Glomerular visceral epithelial cell (primary cell): ENCODE measurements at regions not wholly inside any gene's neighbourhood (a gene's known extent, or its start where the extent isn't known, plus 50 kb on each side); places are given as distances from the start of the nearest gene placed in this dataset.

Source experiments
- DNase-seq: peaks from one replicate; pipeline ENCODE4 v3.0.0-alpha.2; 2016; ENCODE audit errors: extremely low spot score

DNA sequence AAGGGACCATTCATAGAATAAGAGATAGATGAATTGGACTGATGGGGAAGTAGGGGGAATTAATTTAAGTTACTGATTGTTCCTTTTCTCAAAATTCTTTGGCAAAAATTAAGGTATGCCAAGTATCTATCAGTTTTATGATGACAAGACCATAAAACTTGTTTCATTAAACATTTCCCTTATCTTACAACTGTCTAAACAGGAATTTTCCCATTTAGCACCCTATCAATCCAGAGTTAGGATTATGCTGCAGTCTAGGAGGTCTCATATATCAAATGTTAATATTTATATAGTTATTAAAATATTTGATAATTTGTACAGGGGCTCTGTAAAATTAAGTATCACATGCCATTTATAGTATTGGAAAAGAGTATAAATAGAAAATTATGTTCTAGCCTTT lies 51.5 kb upstream of the ARID1B start:
- DNase-seq: no peak

DNA sequence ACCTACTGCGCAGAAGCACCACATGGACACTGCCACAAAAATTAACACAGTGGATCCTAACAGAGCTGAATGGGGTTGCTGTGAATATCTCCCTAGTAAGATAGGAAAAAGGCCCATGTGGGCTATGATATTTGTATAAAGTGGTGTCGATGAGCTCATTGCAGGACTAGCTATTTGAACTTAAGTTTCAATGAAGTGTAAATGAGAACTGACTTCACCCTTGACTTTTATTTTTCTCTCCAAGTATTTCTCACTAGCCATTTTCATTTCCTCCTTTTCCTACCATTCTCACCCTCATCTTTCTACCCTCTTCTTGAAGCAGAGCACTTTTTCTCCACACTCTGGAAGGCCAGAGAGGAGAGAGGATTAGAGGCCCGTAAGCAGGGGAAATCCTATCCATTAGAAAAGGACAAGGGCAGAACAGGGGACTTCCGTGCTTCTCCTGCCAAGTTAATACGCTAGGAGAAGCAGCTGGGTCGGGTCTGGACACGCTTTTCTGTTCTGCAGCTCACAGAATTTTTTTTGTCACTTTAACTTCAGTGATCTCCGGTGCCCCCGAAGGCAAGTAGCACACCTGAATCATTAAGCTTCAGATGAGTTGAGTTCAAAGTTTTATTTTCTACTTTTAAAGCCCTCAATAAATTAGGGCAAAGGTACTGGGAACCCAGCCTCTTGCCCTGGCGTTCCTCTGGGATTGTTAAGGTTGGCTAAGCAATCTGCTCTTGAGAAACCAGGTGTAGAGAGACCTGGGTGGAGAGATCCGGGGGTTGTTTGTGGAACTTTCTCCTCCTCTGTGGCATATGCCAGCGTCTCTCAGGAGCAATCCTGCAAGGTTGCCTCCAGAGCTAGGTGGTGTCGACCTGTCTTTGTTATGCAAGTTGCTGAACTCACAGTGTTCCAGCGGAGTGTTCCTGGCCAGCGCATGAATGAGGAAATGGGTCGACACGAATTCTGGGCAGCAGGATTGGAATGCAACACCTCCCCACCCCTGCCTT lies 56.2 kb upstream of the ARID1B start:
- DNase-seq: peak; percentile 39

DNA sequence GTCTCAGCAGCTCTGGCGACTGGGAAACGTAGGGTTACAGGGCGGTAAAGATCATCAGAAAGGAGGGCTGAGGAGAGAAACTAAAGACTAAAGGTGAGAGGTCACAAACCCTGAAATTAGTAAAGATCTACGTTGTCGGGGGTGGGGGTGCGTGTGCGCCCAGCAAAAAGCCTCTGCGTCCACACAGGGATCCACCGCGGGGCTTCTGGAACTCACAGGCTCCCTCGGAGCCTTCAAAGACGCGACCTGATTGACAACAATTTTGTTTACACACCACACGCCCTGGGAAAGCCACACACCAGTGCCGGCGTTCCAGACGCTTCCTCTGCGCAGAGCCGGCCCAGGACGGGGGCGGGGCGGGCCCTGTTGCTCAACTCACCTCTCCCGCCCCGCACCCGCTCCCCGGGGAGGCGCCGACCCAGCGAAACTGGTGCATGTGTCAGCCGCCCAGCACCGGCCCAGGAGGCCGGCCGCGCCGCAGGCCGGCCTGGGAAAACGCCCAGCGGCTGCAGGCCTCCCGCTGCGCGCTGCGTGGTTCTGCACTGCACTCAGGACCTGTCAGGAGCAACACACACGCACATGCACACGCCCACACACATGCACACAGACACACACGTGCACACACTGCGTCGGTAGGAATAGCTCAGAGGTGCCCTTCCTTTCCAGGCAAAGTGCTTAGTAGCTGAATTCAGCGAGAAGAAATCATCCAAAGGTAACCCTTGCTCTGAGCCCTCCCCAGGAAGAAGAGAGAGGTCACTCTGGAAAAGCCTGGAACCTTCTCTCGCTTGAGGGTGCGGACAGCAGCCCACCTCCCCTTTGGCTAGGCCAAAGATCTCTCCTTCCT lies 57.2 kb upstream of the ARID1B start:
- peak; percentile 92 for DNase-seq

DNA sequence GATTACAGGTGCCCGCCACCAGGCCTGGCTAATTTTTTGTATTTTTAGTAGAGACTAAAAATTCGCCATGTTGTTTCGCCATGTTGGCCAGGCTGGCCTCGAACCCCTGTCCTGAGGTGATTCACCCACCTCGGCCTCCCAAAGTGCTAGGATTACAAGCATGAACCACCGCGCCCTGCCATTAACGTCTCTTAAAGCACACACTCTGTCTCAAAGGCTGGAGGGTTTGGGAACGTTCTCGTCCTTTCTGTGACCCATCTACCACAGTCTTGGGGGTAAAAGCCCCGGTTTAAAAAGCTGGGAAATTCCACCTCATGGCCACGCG lies 57.8 kb upstream of the ARID1B start:
- no peak for DNase-seq

DNA sequence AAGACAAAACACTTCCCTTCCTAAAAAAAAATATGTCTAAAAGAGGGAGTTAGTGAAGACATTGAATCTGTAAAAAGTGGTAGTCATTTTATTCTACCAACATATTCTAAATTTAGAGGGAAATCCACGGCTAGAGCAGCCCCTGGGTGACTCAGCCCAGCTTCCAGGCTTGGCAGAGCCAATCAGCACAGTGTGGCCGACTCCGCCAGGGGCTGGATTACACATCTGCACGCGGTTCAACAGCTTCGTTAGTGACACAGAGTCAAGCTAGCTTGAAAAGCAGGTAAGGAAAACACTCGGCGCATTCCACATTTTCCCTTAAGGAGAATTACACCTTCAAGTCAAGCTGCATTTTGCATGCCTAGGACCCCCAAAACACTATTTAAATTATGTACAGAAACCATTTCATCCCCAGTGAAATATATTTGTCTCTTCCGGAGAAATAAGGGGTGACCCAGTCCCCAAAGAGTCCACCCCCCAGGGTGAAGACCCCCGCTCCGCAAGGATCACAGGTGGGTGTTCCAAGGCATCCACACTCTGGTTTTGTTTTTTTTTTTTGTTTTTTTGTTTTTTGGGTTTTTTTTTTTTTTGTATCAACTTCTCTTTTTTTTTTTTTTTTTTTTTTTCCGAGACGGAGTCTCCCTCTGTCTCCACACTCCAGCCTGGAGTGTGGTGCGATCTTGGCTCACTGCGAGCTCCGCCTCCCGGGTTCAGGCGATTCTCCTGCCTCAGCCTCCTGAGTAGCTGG lies 58.4 kb upstream of the ARID1B start:
- peak; percentile 87 for DNase-seq

DNA sequence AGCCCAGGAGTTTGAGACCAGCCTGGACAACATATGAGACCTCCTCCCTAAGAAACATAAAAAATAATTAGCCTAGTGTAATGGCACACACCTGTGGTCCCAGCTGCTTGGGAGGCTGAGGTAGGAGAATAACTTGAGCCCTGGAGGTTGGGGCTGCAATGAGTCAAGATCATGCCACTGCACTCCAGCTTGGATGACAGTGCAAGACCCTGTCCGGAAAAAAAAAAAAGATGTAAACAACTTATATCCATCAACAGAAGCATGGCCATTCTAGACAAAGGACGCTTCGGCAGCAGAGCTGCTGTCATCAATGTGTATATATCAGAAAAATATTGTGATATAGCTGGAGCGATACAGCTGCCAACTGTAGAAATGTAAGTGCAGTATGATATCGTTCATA lies 59.6 kb upstream of the ARID1B start:
- DNase-seq: no peak

DNA sequence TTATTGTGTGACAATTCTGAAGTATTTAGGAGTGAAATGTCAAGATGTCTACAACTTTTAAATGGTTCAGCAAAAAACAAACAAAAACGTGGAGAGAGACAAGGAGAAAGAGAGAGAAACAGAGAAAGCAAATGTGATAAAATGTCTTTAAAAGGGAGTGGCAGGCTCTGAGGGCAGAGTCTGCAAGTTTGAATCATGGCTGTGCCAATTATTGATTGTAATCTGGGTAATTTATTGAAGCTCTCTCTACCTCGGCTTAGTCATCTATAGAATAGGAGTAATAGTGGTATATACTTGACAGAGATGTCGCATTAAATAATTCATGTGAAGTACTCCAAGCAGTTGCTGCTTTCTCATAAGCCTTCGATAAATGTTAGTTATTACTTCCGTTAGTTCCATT lies 61.3 kb upstream of the ARID1B start:
- DNase-seq: no peak

DNA sequence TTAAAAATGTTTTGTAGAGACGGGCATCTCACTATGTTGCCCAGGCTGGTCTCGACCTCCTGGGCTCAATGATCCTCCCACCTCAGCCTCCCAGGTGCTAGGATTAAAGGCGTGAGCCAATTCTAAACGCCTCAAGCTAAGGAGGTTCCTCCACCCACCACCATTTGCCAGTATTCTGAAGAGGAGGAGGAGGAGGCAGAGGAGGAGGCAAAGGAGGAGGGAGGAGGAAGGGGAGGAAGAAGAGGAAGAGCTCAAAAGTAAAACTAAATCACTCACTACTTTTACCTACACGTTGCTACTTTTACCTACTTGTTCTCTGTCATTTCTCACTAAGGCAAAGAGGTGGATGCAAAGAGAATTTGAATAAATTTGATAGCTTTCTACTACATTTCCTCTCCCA lies 63.6 kb upstream of the ARID1B start:
- DNase-seq: no peak

DNA sequence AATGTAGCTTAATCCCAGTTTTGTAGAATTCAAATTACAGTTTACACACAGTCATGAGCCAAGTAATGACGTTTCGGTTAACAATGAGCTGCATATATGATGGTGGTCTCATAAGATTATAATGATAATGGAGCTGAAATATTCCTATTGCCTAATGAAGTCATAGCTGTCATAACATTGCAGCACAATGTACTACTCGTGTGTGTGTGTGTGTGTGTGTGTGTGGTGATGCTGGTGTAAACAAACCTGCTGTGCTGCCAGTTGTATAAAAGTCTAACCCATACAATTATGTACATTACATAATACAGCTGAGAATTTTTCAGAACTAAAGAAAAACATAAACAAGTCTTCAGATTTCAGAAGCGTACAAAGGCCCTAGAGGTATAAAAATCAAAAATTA lies 66.7 kb upstream of the ARID1B start:
- DNase-seq: no peak

DNA sequence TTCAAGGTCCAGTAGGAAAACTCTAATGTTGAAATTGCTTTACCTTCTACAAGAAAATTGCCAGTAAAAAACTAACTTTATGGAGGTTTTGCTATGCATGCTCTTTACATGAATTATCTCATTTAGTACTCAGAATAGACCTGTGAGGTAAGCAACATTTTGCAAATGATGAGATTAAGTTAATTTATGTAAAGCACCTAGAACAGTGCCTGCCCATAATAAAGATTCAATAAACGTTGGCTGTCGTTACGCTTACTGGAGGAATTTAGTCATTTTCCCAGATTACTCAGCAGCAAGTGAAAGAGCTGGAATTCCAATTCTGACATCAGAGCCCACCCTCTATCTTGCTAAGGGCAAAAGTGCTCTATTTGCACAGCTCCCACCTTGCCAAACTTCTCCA lies 69.4 kb upstream of the ARID1B start:
- DNase-seq: no peak

DNA sequence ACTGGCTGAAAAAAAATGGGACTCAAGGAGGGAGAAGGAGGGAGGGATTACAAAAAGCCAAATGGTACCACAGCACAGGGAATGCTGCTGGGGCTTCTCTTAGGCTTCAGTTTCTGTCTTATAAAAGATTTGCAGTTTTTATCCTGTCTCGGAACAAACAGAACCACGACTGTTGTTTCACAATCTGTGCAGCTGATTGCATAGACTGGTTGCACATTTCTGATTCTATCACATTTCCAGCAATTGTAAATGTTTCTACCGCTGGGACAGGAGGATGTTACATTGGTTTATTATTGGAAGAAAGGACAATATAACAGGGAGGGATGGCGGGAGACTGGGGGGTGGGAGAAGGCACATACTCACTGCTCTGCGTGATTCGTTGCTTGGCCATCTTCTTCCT lies 73.5 kb upstream of the ARID1B start:
- DNase-seq: no peak

DNA sequence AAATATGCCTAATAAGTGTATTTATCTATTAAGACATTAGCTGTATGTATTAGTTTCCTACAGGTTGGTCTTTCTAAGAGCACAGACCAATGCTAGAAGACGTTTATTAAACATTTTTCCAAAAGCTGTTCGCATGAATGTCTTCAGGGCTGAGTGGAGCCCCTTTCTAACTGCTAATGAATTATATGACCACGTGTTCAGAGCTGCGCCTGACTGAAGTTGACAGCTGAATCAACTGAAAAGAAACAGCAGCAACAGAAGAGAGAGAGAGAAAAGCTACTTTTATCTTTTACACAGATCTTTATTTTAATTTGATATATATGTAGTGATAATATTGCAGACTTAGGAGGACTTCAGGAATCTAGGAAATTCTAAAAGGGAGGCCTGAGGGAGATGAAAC lies 75.2 kb upstream of the ARID1B start:
- no peak for DNase-seq

DNA sequence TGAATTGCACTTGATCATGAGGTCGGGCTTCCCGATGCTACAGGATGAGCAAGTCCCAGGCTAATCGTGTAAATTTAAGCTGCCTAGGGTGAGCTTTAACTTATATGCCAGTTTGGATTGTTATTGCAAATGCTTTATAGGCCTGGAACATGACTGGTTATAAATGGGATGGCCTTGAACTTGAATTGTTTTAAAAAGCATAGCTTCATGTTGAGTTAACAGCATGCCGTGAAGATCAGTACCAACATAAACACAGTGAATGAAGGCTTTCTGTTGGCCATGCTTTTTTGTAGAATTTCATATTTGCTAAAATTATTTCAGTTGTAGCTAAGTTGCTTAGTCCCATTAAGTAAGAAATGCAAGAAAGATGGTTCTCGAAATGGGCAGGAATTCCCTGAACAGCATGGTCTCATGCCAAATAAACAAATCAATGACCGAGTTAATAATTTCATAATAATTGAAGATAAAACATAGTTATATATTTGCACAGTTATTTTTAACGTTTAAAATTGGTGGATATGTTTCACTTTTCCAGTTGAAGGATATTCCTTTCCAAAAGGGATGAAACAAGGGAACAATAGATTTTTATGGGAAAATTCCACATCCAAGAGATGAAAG lies 76.6 kb upstream of the ARID1B start:
- DNase-seq: no peak

DNA sequence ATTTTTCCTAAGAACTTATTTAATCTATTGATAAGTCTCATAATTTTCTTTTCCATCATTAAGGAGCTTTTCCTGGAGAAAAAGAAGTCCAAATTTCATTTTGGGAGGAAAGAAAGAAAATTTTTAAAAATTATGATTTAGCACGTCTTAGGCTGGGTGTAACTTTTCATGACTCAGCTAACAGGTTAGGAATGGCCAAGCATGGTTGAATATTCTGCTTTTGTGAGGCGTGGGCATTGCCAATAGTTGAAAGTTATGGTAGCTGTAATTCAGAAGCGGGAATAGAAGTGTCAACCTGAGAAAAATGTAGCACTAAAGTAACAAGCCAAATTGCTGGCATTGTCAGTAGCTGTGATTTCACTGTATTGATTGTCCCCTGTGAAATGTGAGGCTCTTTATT lies 77.2 kb upstream of the ARID1B start:
- DNase-seq: no peak

DNA sequence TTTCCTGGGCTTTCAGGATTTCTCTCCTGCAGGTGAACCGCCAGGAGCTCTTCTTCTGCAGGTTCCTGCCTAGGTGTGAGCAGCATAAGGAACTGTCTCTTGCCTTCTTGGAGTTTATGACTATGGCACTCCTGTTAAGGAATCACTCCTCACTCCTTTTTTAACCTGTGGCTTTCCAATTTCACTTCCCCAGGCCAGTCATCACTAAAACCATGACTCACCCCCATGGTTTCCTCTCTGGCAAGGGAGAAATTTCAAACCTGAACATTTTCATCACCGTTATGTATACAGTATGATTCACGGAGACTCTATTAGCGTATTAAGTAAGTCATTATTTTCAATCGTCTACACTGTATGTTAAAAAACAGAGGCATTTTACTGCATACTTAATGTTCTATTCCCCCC lies 78.2 kb upstream of the ARID1B start:
- DNase-seq: peak; percentile 67

DNA sequence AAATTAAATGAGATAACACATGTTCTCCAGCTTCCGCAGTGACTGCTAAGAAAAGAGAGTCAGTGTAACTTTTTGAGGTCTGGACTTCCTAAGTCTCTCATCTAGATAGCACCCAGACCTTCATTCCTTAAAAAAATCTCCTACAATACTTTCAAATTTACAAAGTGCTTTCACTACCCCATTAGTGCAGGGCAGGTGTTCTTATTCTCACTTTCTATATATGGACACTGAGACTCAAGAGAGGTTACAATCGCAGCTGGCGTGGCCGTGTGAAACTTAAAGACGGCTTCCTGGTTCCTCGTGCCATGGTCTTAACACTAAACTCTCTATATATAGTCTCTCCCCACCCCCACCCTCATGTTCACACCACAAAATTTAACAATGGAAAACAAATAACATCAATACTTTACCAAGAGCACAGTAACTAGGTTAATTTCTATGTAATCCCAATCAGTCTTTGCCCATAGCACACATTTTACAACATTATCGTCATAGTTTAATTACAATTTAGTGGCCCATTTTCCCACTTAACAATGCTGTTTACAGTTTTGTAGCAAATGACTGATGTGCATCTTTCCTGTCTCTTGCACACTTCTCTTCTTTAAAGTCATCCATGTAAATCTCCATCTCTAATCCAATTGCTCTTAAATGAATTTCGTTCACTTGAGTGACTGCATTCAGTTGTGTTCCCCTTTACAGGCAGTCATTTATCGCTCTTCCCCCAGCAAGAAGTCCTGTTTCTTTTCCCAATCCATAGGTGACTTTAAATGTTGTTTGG lies 78.8 kb upstream of the ARID1B start:
- DNase-seq: no peak

DNA sequence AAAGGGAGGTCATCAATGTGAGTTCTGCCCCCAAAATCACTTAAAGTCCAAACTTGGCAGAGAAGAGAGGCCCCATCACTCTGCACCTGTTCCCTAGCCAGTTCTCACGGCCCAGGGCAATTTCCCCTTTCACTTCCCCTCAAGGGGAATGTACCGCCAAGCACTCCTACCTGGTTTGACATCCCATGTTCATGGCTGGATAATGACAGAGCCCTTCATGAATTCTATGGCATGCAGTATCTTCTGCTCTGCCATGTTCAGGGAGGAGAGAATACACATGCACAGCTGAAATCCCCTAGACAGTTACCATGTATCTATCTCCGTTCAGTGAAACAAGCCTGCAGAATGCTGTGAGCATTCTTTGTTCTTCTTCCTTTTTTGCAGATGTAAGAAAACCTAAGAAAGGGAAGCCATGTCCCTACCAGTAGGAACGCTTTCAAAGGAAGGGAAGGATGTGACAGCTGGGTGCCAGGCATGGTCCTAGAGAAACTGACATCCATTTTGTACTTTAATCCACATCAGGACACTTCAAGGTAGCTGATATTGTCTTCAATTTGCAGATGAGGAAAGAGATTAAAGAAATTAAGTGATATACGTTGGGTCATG lies 79.8 kb upstream of the ARID1B start:
- DNase-seq: no peak

DNA sequence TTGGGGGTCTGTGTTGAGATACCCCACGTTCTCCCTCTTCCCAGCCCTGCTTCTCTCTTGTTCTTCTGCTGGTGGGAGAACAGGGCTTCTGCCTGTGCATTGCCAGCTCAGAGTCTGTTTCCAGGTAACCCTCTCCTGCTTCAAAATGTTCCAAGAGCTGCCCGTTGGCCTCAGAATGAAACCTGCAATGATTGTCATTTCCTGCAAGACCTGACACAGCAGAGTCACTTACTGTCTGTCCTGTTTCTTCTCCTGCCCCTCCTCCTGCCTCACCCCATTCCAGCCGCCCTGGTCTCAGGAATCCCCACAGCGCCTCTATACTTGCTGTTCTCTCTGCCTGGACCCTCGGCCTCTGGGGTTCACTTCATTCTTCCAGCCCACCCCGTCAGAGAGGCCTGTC lies 81.4 kb upstream of the ARID1B start:
- DNase-seq: no peak

DNA sequence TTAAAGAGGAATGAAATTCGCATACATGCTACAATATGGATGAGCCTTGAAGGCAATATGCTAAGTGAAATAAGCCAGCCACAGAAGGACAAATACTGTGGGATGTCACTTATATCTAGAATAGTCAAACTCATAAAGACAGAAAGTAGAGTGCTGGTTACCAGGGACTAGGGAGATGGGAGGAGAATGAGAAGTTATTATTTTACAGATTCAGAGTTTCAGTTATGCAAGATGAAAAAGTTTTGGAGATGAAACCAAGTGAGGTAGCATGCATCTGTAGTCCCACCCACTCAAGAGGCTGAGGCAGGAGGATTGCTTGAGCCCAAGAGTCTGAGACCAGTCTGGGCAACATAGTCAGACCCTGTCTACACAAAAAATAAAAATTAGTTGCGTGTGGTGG lies 82.5 kb upstream of the ARID1B start:
- DNase-seq: no peak

DNA sequence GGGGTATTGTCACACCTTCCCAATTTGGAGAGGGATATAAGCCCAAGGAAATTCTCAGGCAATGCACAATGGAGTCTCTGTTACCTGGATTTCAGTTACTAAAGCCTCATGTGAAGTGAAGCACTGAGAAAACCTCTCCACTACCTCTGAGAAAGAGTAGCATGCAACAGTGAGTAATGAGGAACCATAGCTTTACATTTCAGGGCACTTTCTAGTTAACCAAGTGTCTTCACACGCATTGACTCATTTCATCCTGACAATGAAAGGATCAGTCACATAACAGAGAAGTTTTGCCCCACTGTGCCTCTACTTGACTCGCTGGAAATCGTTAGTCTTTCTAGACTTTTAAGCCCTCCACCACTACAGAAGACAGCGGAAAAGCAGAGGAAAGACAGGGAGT lies 86.2 kb upstream of the ARID1B start:
- DNase-seq: no peak

DNA sequence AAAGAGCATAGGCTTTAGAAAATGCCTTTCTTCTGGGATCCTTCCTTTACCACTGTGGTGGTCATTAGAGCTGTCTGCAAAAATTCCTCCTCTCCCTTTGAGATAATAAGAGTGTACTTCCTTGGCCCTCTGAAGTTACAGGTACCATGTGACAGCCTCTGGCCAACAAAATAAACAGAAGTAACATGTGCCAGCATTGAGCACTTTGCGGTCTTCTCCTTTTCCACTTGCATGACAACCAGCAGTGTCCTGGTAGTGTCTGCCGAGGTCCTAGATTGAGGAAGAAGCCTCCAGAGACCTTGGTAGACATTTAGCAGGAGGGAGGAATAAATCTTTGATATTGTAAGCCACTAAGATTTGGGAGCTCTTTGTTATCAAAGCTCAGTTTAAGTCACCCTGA lies 87.5 kb upstream of the ARID1B start:
- no peak for DNase-seq
